ENCODE measurements at regions not wholly inside any gene's neighbourhood (a gene's known extent, or its start where the extent isn't known, plus 50 kb on each side); places are given as distances from the start of the nearest gene placed in this dataset.
"Not testable (repeated sequence)": the region's sequence is repeated elsewhere in the genome, so short reads cannot be mapped to it uniquely, and the experiment has no call there.

- H3K9me2 ChIP-seq (ENCODE audit: insufficient read depth); H2AFZ ChIP-seq; H3K27ac ChIP-seq; CTCF ChIA-PET; intact Hi-C loops (cut with micrococcal nuclease; ENCODE audit: unreplicated experiment); BruUV-seq (replicated peaks); H4K20me1 ChIP-seq (ENCODE audit: insufficient read depth); H3K27me3 ChIP-seq (ENCODE audit: insufficient read depth, low read depth); POLR2A ChIA-PET (ENCODE audit: unreplicated experiment); H3K36me3 ChIP-seq (ENCODE audit: low read depth); H3K4me2 ChIP-seq; H3K79me2 ChIP-seq (ENCODE audit: low read depth); H3F3A ChIP-seq (ENCODE audit: insufficient read depth, low read depth); H3K9me3 ChIP-seq (ENCODE audit: insufficient read depth, low read depth); H3K4me3 ChIP-seq; H3K4me1 ChIP-seq (replicated peaks; ENCODE audit: insufficient read depth); DNase-seq: not testable (repeated sequence)
Measured at GRCh38 chr9:42325561-42325960, 142.1 kb downstream of the SPATA31A6 start.

GRCh38 chr9:42326482-42326881 lies 143.0 kb downstream of the SPATA31A6 start:
- H3K27ac ChIP-seq; H3K79me2 ChIP-seq (ENCODE audit: low read depth); DNase-seq; H3F3A ChIP-seq (ENCODE audit: insufficient read depth, low read depth); intact Hi-C loops (cut with micrococcal nuclease; ENCODE audit: unreplicated experiment); POLR2A ChIA-PET (ENCODE audit: unreplicated experiment); H3K27me3 ChIP-seq (ENCODE audit: insufficient read depth, low read depth); H3K9me3 ChIP-seq (ENCODE audit: insufficient read depth, low read depth); CTCF ChIA-PET; H3K36me3 ChIP-seq (ENCODE audit: low read depth); H4K20me1 ChIP-seq (ENCODE audit: insufficient read depth); H3K4me1 ChIP-seq (replicated peaks; ENCODE audit: insufficient read depth); H2AFZ ChIP-seq; H3K9me2 ChIP-seq (ENCODE audit: insufficient read depth); H3K4me3 ChIP-seq; BruUV-seq (replicated peaks); H3K4me2 ChIP-seq: not testable (repeated sequence)

GRCh38 chr9:42335342-42335741 lies 151.9 kb downstream of the SPATA31A6 start:
- CTCF ChIA-PET; H2AFZ ChIP-seq; H3K79me2 ChIP-seq (ENCODE audit: low read depth); H3F3A ChIP-seq (ENCODE audit: insufficient read depth, low read depth); BruUV-seq (replicated peaks); H3K27me3 ChIP-seq (ENCODE audit: insufficient read depth, low read depth); H3K36me3 ChIP-seq (ENCODE audit: low read depth); POLR2A ChIA-PET (ENCODE audit: unreplicated experiment); H3K4me3 ChIP-seq; H3K27ac ChIP-seq; DNase-seq; intact Hi-C loops (cut with micrococcal nuclease; ENCODE audit: unreplicated experiment); H3K9me2 ChIP-seq (ENCODE audit: insufficient read depth); H4K20me1 ChIP-seq (ENCODE audit: insufficient read depth); H3K9me3 ChIP-seq (ENCODE audit: insufficient read depth, low read depth); H3K4me2 ChIP-seq; H3K4me1 ChIP-seq (replicated peaks; ENCODE audit: insufficient read depth): not testable (repeated sequence)

GRCh38 chr9:42335984-42336657 lies 152.7 kb downstream of the SPATA31A6 start:
- intact Hi-C loops (cut with micrococcal nuclease; ENCODE audit: unreplicated experiment); H3K4me1 ChIP-seq (replicated peaks; ENCODE audit: insufficient read depth); H3K9me3 ChIP-seq (ENCODE audit: insufficient read depth, low read depth); H3K27ac ChIP-seq; H2AFZ ChIP-seq; CTCF ChIA-PET; H4K20me1 ChIP-seq (ENCODE audit: insufficient read depth); H3K4me3 ChIP-seq; H3F3A ChIP-seq (ENCODE audit: insufficient read depth, low read depth); BruUV-seq (replicated peaks); H3K9me2 ChIP-seq (ENCODE audit: insufficient read depth); H3K4me2 ChIP-seq; POLR2A ChIA-PET (ENCODE audit: unreplicated experiment); DNase-seq; H3K27me3 ChIP-seq (ENCODE audit: insufficient read depth, low read depth); H3K79me2 ChIP-seq (ENCODE audit: low read depth); H3K36me3 ChIP-seq (ENCODE audit: low read depth): not testable (repeated sequence)

- BruUV-seq (replicated peaks); CTCF ChIA-PET; H3K79me2 ChIP-seq (ENCODE audit: low read depth); H3K36me3 ChIP-seq (ENCODE audit: low read depth); H3K4me3 ChIP-seq; H2AFZ ChIP-seq; H3K4me2 ChIP-seq; H3K4me1 ChIP-seq (replicated peaks; ENCODE audit: insufficient read depth); H3K27ac ChIP-seq; H3K9me3 ChIP-seq (ENCODE audit: insufficient read depth, low read depth); H3F3A ChIP-seq (ENCODE audit: insufficient read depth, low read depth); POLR2A ChIA-PET (ENCODE audit: unreplicated experiment); H3K27me3 ChIP-seq (ENCODE audit: insufficient read depth, low read depth); H4K20me1 ChIP-seq (ENCODE audit: insufficient read depth); DNase-seq; intact Hi-C loops (cut with micrococcal nuclease; ENCODE audit: unreplicated experiment); H3K9me2 ChIP-seq (ENCODE audit: insufficient read depth): not testable (repeated sequence)
Measured at GRCh38 chr9:42338275-42338674, 154.8 kb downstream of the SPATA31A6 start.

- DNase-seq; H3K79me2 ChIP-seq (ENCODE audit: low read depth); H3K27me3 ChIP-seq (ENCODE audit: insufficient read depth, low read depth); CTCF ChIA-PET; H3K4me2 ChIP-seq; H3K27ac ChIP-seq; POLR2A ChIA-PET (ENCODE audit: unreplicated experiment); H3K4me3 ChIP-seq; BruUV-seq (replicated peaks); intact Hi-C loops (cut with micrococcal nuclease; ENCODE audit: unreplicated experiment); H3K36me3 ChIP-seq (ENCODE audit: low read depth); H3K4me1 ChIP-seq (replicated peaks; ENCODE audit: insufficient read depth); H3F3A ChIP-seq (ENCODE audit: insufficient read depth, low read depth); H3K9me2 ChIP-seq (ENCODE audit: insufficient read depth); H3K9me3 ChIP-seq (ENCODE audit: insufficient read depth, low read depth); H4K20me1 ChIP-seq (ENCODE audit: insufficient read depth); H2AFZ ChIP-seq: not testable (repeated sequence)
Measured at GRCh38 chr9:42339671-42340434, 156.4 kb downstream of the SPATA31A6 start.

DNA sequence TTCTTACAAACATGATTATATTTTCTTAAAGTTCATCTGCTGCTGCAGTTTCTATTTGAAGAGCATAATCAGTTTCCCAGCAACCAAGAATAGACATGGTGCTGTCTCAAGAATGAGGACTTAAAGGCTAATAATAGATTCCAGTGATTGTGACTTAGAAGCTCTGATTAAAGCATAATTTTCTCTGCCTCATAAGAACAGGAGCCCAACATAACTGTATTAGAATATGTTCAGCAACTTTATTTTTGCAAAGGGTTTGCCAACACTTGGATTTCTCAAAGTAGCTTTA lies 156.9 kb downstream of the SPATA31A6 start:
- H2AFZ ChIP-seq; POLR2A ChIA-PET (ENCODE audit: unreplicated experiment); CTCF ChIA-PET; H3K27ac ChIP-seq; H3K9me3 ChIP-seq (ENCODE audit: insufficient read depth, low read depth); H3K4me2 ChIP-seq; H3F3A ChIP-seq (ENCODE audit: insufficient read depth, low read depth); H3K4me3 ChIP-seq; BruUV-seq (replicated peaks); intact Hi-C loops (cut with micrococcal nuclease; ENCODE audit: unreplicated experiment); H3K4me1 ChIP-seq (replicated peaks; ENCODE audit: insufficient read depth); H3K79me2 ChIP-seq (ENCODE audit: low read depth); H4K20me1 ChIP-seq (ENCODE audit: insufficient read depth); H3K36me3 ChIP-seq (ENCODE audit: low read depth); H3K9me2 ChIP-seq (ENCODE audit: insufficient read depth); H3K27me3 ChIP-seq (ENCODE audit: insufficient read depth, low read depth); DNase-seq: not testable (repeated sequence)

All from PC-9 (cell line).